ENCODE measurements at regions not wholly inside any gene's neighbourhood (a gene's known extent, or its start where the extent isn't known, plus 50 kb on each side); places are given as distances from the start of the nearest gene placed in this dataset.

GRCh38 chr2:40935349-40935748 is 483.5 kb upstream of the SLC8A1 start:
- no peak for TF ChIP-seq CTCF (IDR thresholded peaks at IDR 0.05; ENCODE audit: borderline replicate concordance)
- Histone ChIP-seq H3K36me3 (no peaks in the 10 kb centered on the region), H3K27me3 (ENCODE audit: low read depth) (no peaks in the 10 kb centered on the region), H3K4me1 (no peaks in the 10 kb centered on the region), H3K4me3 (no peak overlapping the region), H3K27ac (replicated peaks) (no peak overlapping the region), H3K9me3 (replicated peaks) (no peaks in the 10 kb centered on the region)
- intact Hi-C loops (cut with micrococcal nuclease): no loop called here
- DNase-seq: no peak

- Histone ChIP-seq H3K36me3 (no peaks in the 10 kb centered on the region), H3K27me3 (ENCODE audit: low read depth) (no peaks in the 10 kb centered on the region), H3K27ac (replicated peaks) (no peak overlapping the region), H3K4me3 (no peak overlapping the region), H3K9me3 (replicated peaks) (peaks cover 18% of the 10 kb centered on the region), H3K4me1 (no peaks in the 10 kb centered on the region)
- intact Hi-C loops (cut with micrococcal nuclease): no loop called here
- DNase-seq: no peak
- no peak for TF ChIP-seq CTCF (IDR thresholded peaks at IDR 0.05; ENCODE audit: borderline replicate concordance)
These were observed 485.4 kb upstream of the SLC8A1 start for GRCh38 chr2:40937284-40937683.

- no peak overlapping the region for H3K27ac ChIP-seq (replicated peaks)
- no peaks in the 10 kb centered on the region for H3K27me3 ChIP-seq (ENCODE audit: low read depth)
- DNase-seq: no peak
- intact Hi-C loops (cut with micrococcal nuclease): no loop called here
- H3K9me3 ChIP-seq (replicated peaks): no peaks in the 10 kb centered on the region
- TF ChIP-seq CTCF (IDR thresholded peaks at IDR 0.05; ENCODE audit: borderline replicate concordance): no peak
- no peaks in the 10 kb centered on the region for H3K4me1 ChIP-seq
- H3K4me3 ChIP-seq: no peak overlapping the region
- H3K36me3 ChIP-seq: no peaks in the 10 kb centered on the region
These were observed 501.5 kb upstream of the SLC8A1 start for GRCh38 chr2:40953341-40953740.

- no peak overlapping the region for H3K4me3 ChIP-seq
- no peaks in the 10 kb centered on the region for H3K9me3 ChIP-seq (replicated peaks)
- intact Hi-C loops (cut with micrococcal nuclease): no loop called here
- no peak for TF ChIP-seq CTCF (IDR thresholded peaks at IDR 0.05; ENCODE audit: borderline replicate concordance)
- no peaks in the 10 kb centered on the region for H3K27me3 ChIP-seq (ENCODE audit: low read depth)
- H3K4me1 ChIP-seq: no peaks in the 10 kb centered on the region
- H3K36me3 ChIP-seq: no peaks in the 10 kb centered on the region
- no peak for DNase-seq
- H3K27ac ChIP-seq (replicated peaks): no peak overlapping the region
These were observed 503.2 kb upstream of the SLC8A1 start for GRCh38 chr2:40955042-40955441.

- peak; percentile 18 for TF ChIP-seq CTCF (IDR thresholded peaks at IDR 0.05; ENCODE audit: borderline replicate concordance)
These were observed 503.7 kb upstream of the SLC8A1 start for GRCh38 chr2:40955635-40956034.

GRCh38 chr2:40957508-40957907 is 505.6 kb upstream of the SLC8A1 start:
- no peaks in the 10 kb centered on the region for H3K36me3 ChIP-seq
- peak; percentile 10 for DNase-seq
- H3K9me3 ChIP-seq (replicated peaks): no peaks in the 10 kb centered on the region
- no peak overlapping the region for H3K4me3 ChIP-seq
- H3K4me1 ChIP-seq: no peaks in the 10 kb centered on the region
- intact Hi-C loops (cut with micrococcal nuclease): no loop called here
- H3K27me3 ChIP-seq (ENCODE audit: low read depth): no peaks in the 10 kb centered on the region
- no peak overlapping the region for H3K27ac ChIP-seq (replicated peaks)
- no peak for TF ChIP-seq CTCF (IDR thresholded peaks at IDR 0.05; ENCODE audit: borderline replicate concordance)

More at GRCh38 chr2:40955635-40956034, 503.7 kb upstream of the SLC8A1 start:
- H3K36me3 ChIP-seq: no peaks in the 10 kb centered on the region
- H3K27ac ChIP-seq (replicated peaks): no peak overlapping the region
- no peak for DNase-seq
- no peak overlapping the region for H3K4me3 ChIP-seq
- H3K27me3 ChIP-seq (ENCODE audit: low read depth): no peaks in the 10 kb centered on the region
- intact Hi-C loops (cut with micrococcal nuclease): no loop called here
- H3K4me1 ChIP-seq: no peaks in the 10 kb centered on the region
- H3K9me3 ChIP-seq (replicated peaks): no peaks in the 10 kb centered on the region

All from left ventricle myocardium inferior (tissue), 1 donor.